K562 (cell line): ENCODE measurements at regions not wholly inside any gene's neighbourhood (a gene's known extent, or its start where the extent isn't known, plus 50 kb on each side); places are given as distances from the start of the nearest gene placed in this dataset.

Experiments used
- ATAC-seq: fragments of 200-7000 bp; cut with Tn5 transposase; 3 replicates; pipeline ENCODE4 v1.9.1; 2020; ENCODE audit warnings: moderate library complexity
- BruUV-seq: library from RNA; stranded (reverse); fragments of 400-500 nt; replicated peaks from 2 replicates; lab custom pipeline; 2021; lab: Mats Ljungman, UMichigan
- CTCF ChIA-PET: fragments of 300-600 bp; formaldehyde crosslinking; extraction: SDS; loops from one replicate; lab custom pipeline; 2021; ENCODE audit warnings: low intra/inter-chr PET ratio; lab: Yijun Ruan, JAX
- POLR2A ChIA-PET: fragments of 300-600, 350-650 bp; sonication (Branson Sonifier 250); formaldehyde crosslinking; extraction: SDS; loops from one replicate; lab custom pipeline; 2021; ENCODE audit warnings: antibody characterized with exemption, inconsistent platforms; lab: Yijun Ruan, JAX
- DNase-seq, 4 experiments: peaks; one replicate each; pipeline versions ENCODE4 v3.0.0 to v3.0.0-alpha.2; 2011 to 2018; ENCODE audit warnings: low spot score in 3 of 4, mixed read lengths in 3 of 4; ENCODE audit errors: extremely low read depth in 1 of 4
- FAIRE-seq: peaks from 2 replicates; lab custom pipeline; 2011; peaks lifted over from hg19 to GRCh38; lab: Jason Lieb, UNC
- H2AFZ ChIP-seq: 2 replicates; pipeline ENCODE4 v1.6.0; 2011; ENCODE audit warnings: low read depth, low read length, control low read depth, inconsistent platforms
- H3K27ac ChIP-seq: fragments of 200-600 bp; 3 replicates; pipeline ENCODE4 v1.8.0; 2011; ENCODE audit warnings: low read depth, mild to moderate bottlenecking, control low read depth, inconsistent platforms, low read length, moderate library complexity, mixed read lengths; ENCODE audit errors: extremely low read depth
- H3K27me3 ChIP-seq, 2 experiments: fragments of 300-600 bp in 1 of 2; 2 replicates in 1 of 2; 3 replicates in 1 of 2; pipeline versions ENCODE4 v1.6.0 to v1.8.0; 2011; ENCODE audit warnings: inconsistent platforms in 2 of 2, low read length in 2 of 2, mild to moderate bottlenecking in 1 of 2, mixed read lengths in 1 of 2, moderate library complexity in 1 of 2; ENCODE audit not compliant: control insufficient read depth in 2 of 2, insufficient read depth in 2 of 2
- H3K36me3 ChIP-seq: fragments of 300-600 bp; 3 replicates; pipeline ENCODE4 v1.8.0; 2011; ENCODE audit warnings: mild to moderate bottlenecking, low read length, inconsistent platforms; ENCODE audit not compliant: control insufficient read depth, insufficient read depth
- H3K4me1 ChIP-seq, 2 experiments: fragments of 200-600 bp in 1 of 2; replicated peaks in 1 of 2; 2 replicates in 1 of 2; 3 replicates in 1 of 2; pipeline versions ENCODE4 v1.5.1 to v1.8.0; 2011; ENCODE audit warnings: inconsistent platforms in 2 of 2, low read length in 2 of 2, mild to moderate bottlenecking in 1 of 2, mixed read lengths in 1 of 2, moderate library complexity in 1 of 2; ENCODE audit not compliant: control insufficient read depth in 2 of 2, insufficient read depth in 2 of 2
- H3K4me2 ChIP-seq: 2 replicates; pipeline ENCODE4 v1.6.1; 2011; ENCODE audit warnings: low read length, control low read depth, inconsistent platforms, mixed read lengths; ENCODE audit not compliant: insufficient read depth
- H3K4me3 ChIP-seq: fragments of 200-600 bp; sonication (generic), shearing (Covaris generic); 2 replicates; pipeline ENCODE4 v1.5.1; 2016; ENCODE audit warnings: control low read depth, inconsistent platforms
- H3K79me2 ChIP-seq: fragments of 200-600 bp; 3 replicates; pipeline ENCODE4 v1.8.0; 2011; ENCODE audit warnings: low read length, inconsistent platforms; ENCODE audit not compliant: control insufficient read depth, insufficient read depth
- H3K9ac ChIP-seq, 2 experiments: 2 replicates each; pipeline versions ENCODE4 v1.6.0 to v1.6.1; 2011; ENCODE audit warnings: low read depth in 2 of 2, low read length in 2 of 2, control low read depth in 1 of 2, inconsistent platforms in 1 of 2, mild to moderate bottlenecking in 1 of 2, mixed read lengths in 1 of 2; ENCODE audit not compliant: insufficient read depth in 1 of 2
- H3K9me1 ChIP-seq: one replicate; pipeline ENCODE4 v1.6.0; 2011; ENCODE audit warnings: inconsistent platforms, mild to moderate bottlenecking, low read length, moderate library complexity; ENCODE audit not compliant: control insufficient read depth, insufficient read depth
- H3K9me3 ChIP-seq: replicated peaks from 2 replicates; pipeline ENCODE4 v1.5.1; 2011; ENCODE audit warnings: low read depth, low read length, inconsistent platforms; ENCODE audit not compliant: control insufficient read depth, insufficient read depth
- H4K20me1 ChIP-seq: replicated peaks from 2 replicates; pipeline ENCODE4 v1.6.1; 2011; ENCODE audit warnings: low read length, inconsistent platforms, mixed read lengths; ENCODE audit not compliant: control insufficient read depth, insufficient read depth
- MBD2 ChIP-seq: sonication (generic); IDR thresholded peaks from 2 replicates; pipeline ENCODE4 v1.6.1; 2016; ENCODE audit warnings: low read depth, borderline replicate concordance
- NONO ChIP-seq, 2 experiments: fragments of 200-400 bp in 1 of 2; fragments of 450-650 bp in 1 of 2; formaldehyde crosslinking in 1 of 2; IDR thresholded peaks; 2 replicates each; pipeline ENCODE4 v1.6.1; 2017; ENCODE audit warnings: low read depth in 2 of 2, mild to moderate bottlenecking in 2 of 2, moderate library complexity in 2 of 2, low read length in 1 of 2
- NR2C1 ChIP-seq, 2 experiments: fragments of 450-650 bp; IDR thresholded peaks; 2 replicates each; pipeline ENCODE4 v1.6.1; 2017; ENCODE audit warnings: mild to moderate bottlenecking in 2 of 2, antibody characterized with exemption in 1 of 2, inconsistent platforms in 1 of 2, missing compliant biosample characterization in 1 of 2, missing genetic modification characterization in 1 of 2
- POLR2B ChIP-seq: fragments of 450-650 bp; IDR thresholded peaks from 2 replicates; pipeline ENCODE4 v1.6.1; 2018; ENCODE audit warnings: low read depth; ENCODE audit not compliant: partially characterized antibody
- SMAD4 ChIP-seq: fragments of 250-450 bp; sonication (Bioruptor Pico); conservative IDR thresholded peaks from 2 replicates; pipeline ENCODE4 v1.8.0; 2021; ENCODE audit warnings: inconsistent platforms, mild to moderate bottlenecking, moderate library complexity
- SREBF2 ChIP-seq: sonication (generic); formaldehyde crosslinking; IDR thresholded peaks from 2 replicates; pipeline ENCODE4 v1.4.0; 2020; ENCODE audit warnings: mild to moderate bottlenecking, missing genetic modification reagents
- THRA ChIP-seq: fragments of 450-650 bp; IDR thresholded peaks from 2 replicates; pipeline ENCODE4 v1.6.1; 2017; ENCODE audit warnings: mild to moderate bottlenecking, moderate library complexity
- ZHX1 ChIP-seq: fragments of 150-350 bp; conservative IDR thresholded peaks from 2 replicates; pipeline ENCODE4 v1.6.1; 2014; ENCODE audit warnings: low read length
- ZNF75A ChIP-seq: fragments of 450-650 bp; formaldehyde crosslinking; IDR thresholded peaks from 2 replicates; pipeline ENCODE4 v1.4.0; 2020; ENCODE audit warnings: mild to moderate bottlenecking
- WGBS: fragments of 100-300 bp; shearing (Covaris generic); methylation state at CpG from one replicate; pipeline ENCODE4 v1.1.6; 2016; ENCODE audit warnings: low coverage, mixed read lengths; ENCODE audit not compliant: insufficient coverage; ENCODE audit errors: missing lambda C conversion rate; 5-methylcytosine and 5-hydroxymethylcytosine counted together
- in situ Hi-C: fragments of 300-500 bp; cut with MboI; formaldehyde crosslinking; loops from 4 replicates; pipeline ENCODE4 v1.15.0; 2018; ENCODE audit warnings: inconsistent platforms, mixed read lengths
- intact Hi-C: fragments of 100-400 bp; cut with micrococcal nuclease; formaldehyde crosslinking; loops from 2 replicates; pipeline ENCODE4 v1.14.2; 2022

DNA sequence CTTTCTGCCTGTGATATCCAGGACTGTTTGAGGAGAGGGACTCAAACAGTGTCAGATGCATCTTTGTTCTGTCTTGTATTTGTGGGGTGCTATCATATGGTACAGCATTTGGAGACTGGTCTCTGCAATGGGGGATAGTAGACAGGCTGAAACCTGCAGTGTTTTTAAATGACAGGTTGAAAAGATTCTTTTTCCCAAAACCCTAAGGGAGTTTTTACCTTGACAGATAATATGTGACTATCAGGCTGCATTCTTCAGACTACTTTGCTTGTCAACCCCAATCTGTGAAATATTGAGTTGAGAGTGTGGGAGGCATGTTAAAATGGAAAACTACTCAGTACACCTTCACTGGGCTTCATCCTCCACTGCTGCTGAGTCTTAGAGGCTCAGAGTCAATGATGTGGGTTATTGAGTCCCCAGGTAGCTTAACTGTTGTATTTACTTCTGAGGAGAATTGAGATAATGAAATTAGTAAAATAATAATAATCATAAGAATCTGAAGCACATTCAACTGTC is 274.9 kb downstream of the GASK1B start (continued):
- TF ChIP-seq POLR2B (no peak), THRA (no peak), NR2C1 (IDR thresholded peaks at IDR 0.05) (no peak), NR2C1 (tag; IDR thresholded peaks at IDR 0.05) (no peak), ZNF75A (CRISPR knock-in tag) (no peak), SREBF2 (CRISPR knock-in tag) (no peak), SMAD4 (CRISPR knock-in tag) (no peak), ZHX1 (no peak)

DNA sequence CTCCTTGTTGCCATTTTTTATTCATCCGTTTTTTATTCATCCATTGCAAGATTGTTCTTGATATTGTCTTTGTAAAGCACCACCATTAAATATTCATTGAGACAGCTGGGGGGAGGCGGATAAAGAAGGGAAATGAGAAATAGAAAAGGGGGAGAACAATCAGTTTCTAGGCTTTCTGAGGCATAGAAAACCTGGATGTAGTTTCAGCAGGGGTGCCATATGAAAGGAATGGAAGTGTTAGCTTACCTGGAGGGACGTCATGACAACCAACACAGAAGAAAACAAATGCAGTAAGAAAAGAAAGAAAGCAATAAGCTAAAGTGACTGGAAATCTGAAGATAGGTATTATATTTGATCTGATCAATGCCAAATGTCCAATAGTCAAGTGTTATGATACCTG is 276.1 kb downstream of the GASK1B start:
- no peak overlapping the region for H3K9ac ChIP-seq
- no peak overlapping the region for H3K4me3 ChIP-seq
- H3K27ac ChIP-seq, result no peak overlapping the region
- 0% methylated on average over 2 of the region's 3 CpGs for WGBS
- H2AFZ ChIP-seq, result no peak overlapping the region
- POLR2A ChIA-PET, result no interaction called here
- H3K9me3 ChIP-seq, result no peaks in the 10 kb centered on the region
- no peaks in the 10 kb centered on the region for H3K9me1 ChIP-seq
- BruUV-seq, result no TSS peak
- H3K27me3 ChIP-seq, result no peaks in the 10 kb centered on the region
- no peaks in the 10 kb centered on the region for H3K79me2 ChIP-seq
- H3K4me1 ChIP-seq, result no peaks in the 10 kb centered on the region
- no peaks in the 10 kb centered on the region for H3K36me3 ChIP-seq
- ATAC-seq (no peak), DNase-seq (no peak), FAIRE-seq (no peak)
- CTCF ChIA-PET, result no interaction called here
- in situ Hi-C loops (no loop called here), intact Hi-C loops (no loop called here)
- H4K20me1 ChIP-seq, result no peaks in the 10 kb centered on the region
- H3K4me2 ChIP-seq, result no peak overlapping the region
- TF ChIP-seq MBD2 (no peak), NONO (IDR thresholded peaks at IDR 0.05; ENCODE audit: low read depth in 2 of 2, low read length in 1 of 2) (no peak)
